ENCODE measurements at regions not wholly inside any gene's neighbourhood (a gene's known extent, or its start where the extent isn't known, plus 50 kb on each side); places are given as distances from the start of the nearest gene placed in this dataset.

- no peak for TF ChIP-seq CTCF (IDR thresholded peaks at IDR 0.05)
- TF ChIP-seq POLR2A (IDR thresholded peaks at IDR 0.05), result no peak
These were observed 333.2 kb upstream of the C2CD4B start for GRCh38 chr15:62498278-62498677.

Measured in body of pancreas (tissue), 4 donors.